H1 (cell line): ENCODE measurements at regions not wholly inside any gene's neighbourhood (a gene's known extent, or its start where the extent isn't known, plus 50 kb on each side); places are given as distances from the start of the nearest gene placed in this dataset.

Source experiments
- ATF3 ChIP-seq: IDR thresholded peaks from 2 replicates; pipeline ENCODE4 v1.6.1; 2011; ENCODE audit warnings: low read depth, mild to moderate bottlenecking, low read length; ENCODE audit not compliant: insufficient read depth
- CEBPB ChIP-seq: IDR thresholded peaks from 2 replicates; pipeline ENCODE4 v1.6.1; 2012; ENCODE audit warnings: low read depth, low read length
- RBBP5 ChIP-seq: IDR thresholded peaks from 2 replicates; pipeline ENCODE4 v1.7.1; 2012; ENCODE audit warnings: low read depth, mild to moderate bottlenecking, inconsistent platforms, low read length, moderate library complexity, borderline replicate concordance
- SIN3A ChIP-seq, 2 experiments: IDR thresholded peaks in 1 of 2; conservative IDR thresholded peaks in 1 of 2; 2 replicates each; pipeline ENCODE4 v1.6.1; 2011 to 2012; ENCODE audit warnings: low read length in 2 of 2, improper control_type of control experiment in 1 of 2, low read depth in 1 of 2, mild to moderate bottlenecking in 1 of 2
- SP2 ChIP-seq: IDR thresholded peaks from 2 replicates; pipeline ENCODE4 v1.6.1; 2012; ENCODE audit warnings: mild to moderate bottlenecking, low read length, inconsistent platforms
- TAF7 ChIP-seq: optimal IDR thresholded peaks from 2 replicates; pipeline ENCODE3; 2011; ENCODE audit warnings: low read depth, mild to moderate bottlenecking, inconsistent platforms, low read length, moderate library complexity, borderline replicate concordance
- TCF12 ChIP-seq: IDR thresholded peaks from 2 replicates; pipeline ENCODE4 v1.6.1; 2011; ENCODE audit warnings: low read depth, mild to moderate bottlenecking, low read length

- TF ChIP-seq RBBP5 (no peak), TCF12 (no peak), TAF7 (no peak), SIN3A (conservative IDR thresholded peaks at IDR 0.05 in 1 of 2, IDR thresholded peaks at IDR 0.05 in 1 of 2; ENCODE audit: low read depth in 1 of 2, low read length in 2 of 2) (no peak), ATF3 (no peak), SP2 (no peak), CEBPB (no peak)
These were observed 290.1 kb downstream of the BMP2 start (continued) for GRCh38 chr20:7057611-7058010.
